22Rv1 (cell line): ENCODE measurements at regions not wholly inside any gene's neighbourhood (a gene's known extent, or its start where the extent isn't known, plus 50 kb on each side); places are given as distances from the start of the nearest gene placed in this dataset.

Experiments
- H3K27ac ChIP-seq: fragments of 450-650 bp; 2 replicates; pipeline ENCODE4 v1.5.1; 2017
- ZFX ChIP-seq: fragments of 450-650 bp; IDR thresholded peaks from 2 replicates; pipeline ENCODE4 v1.6.1; 2017; ENCODE audit warnings: antibody characterized with exemption, borderline replicate concordance
- TF ChIP-seq, protein P1 (sequence below): fragments of 450-650 bp; IDR thresholded peaks from 2 replicates; pipeline ENCODE4 v1.5.1; 2017; ENCODE audit warnings: mild to moderate bottlenecking

GRCh38 chr18:41378598-41378997 is 576.4 kb upstream of the PIK3C3 start:
- no peak for TF ChIP-seq ZFX
- TF ChIP-seq, protein P1, sequence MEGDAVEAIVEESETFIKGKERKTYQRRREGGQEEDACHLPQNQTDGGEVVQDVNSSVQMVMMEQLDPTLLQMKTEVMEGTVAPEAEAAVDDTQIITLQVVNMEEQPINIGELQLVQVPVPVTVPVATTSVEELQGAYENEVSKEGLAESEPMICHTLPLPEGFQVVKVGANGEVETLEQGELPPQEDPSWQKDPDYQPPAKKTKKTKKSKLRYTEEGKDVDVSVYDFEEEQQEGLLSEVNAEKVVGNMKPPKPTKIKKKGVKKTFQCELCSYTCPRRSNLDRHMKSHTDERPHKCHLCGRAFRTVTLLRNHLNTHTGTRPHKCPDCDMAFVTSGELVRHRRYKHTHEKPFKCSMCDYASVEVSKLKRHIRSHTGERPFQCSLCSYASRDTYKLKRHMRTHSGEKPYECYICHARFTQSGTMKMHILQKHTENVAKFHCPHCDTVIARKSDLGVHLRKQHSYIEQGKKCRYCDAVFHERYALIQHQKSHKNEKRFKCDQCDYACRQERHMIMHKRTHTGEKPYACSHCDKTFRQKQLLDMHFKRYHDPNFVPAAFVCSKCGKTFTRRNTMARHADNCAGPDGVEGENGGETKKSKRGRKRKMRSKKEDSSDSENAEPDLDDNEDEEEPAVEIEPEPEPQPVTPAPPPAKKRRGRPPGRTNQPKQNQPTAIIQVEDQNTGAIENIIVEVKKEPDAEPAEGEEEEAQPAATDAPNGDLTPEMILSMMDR, result peak; percentile 26
- no peak overlapping the region for H3K27ac ChIP-seq

GRCh38 chr18:41373612-41374011 is 581.4 kb upstream of the PIK3C3 start:
- H3K27ac ChIP-seq, result no peak overlapping the region
- no peak for TF ChIP-seq ZFX
- TF ChIP-seq, protein P1, result no peak

DNA sequence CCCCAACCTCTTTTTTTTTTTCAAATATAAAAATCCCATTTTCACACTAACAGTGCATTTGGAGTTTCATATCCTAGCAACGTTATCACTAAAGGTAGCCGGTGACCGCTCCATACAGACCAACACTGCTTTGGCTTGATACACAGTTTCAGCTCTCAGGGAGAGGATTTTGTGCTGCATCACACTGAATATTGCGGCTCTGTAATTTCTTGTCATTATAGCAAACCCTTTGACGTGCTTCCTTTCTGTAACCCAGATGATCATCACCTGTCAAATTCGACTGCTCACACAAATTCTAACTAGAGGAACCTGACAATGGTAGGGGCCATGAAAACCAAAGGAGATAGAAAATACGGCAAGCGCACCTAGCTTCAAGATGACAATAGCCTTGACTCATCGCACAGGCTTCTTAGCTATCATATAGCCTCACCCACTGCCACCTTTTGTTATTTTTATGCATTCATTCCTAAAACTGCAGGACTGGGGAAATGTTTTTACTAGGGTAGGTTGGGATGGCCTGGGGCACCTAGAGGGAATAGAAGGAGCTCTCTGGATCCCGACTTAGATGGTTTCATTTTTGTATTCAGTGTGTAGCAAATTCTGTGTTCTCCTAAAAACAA is 582.9 kb upstream of the PIK3C3 start:
- no peak for TF ChIP-seq ZFX
- TF ChIP-seq, protein P1, result no peak
- no peak overlapping the region for H3K27ac ChIP-seq

GRCh38 chr18:41371156-41372045 is 583.6 kb upstream of the PIK3C3 start:
- H3K27ac ChIP-seq, result no peak overlapping the region
- TF ChIP-seq ZFX, result no peak
- TF ChIP-seq, protein P1, result no peak

DNA sequence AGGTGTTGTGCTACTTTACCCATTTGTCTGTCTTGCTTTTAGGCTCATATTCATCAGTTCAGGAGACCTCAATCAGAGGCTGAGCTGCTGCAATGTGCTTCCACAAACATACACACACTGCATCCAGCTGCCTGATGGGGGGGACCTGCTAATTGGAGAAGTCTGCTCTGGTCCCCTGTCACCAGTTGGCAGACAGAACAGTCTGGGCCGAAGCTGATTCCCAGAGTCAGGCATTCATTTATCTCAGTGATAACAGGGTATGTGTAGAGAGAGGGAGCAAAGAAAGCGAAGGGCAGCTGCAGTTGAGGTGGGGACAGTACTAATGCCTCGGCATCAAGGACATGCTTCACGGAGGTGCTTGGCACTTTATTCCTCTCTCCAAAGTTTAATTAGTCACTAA is 584.3 kb upstream of the PIK3C3 start:
- H3K27ac ChIP-seq, result no peak overlapping the region
- TF ChIP-seq, protein P1, result no peak
- no peak for TF ChIP-seq ZFX

DNA sequence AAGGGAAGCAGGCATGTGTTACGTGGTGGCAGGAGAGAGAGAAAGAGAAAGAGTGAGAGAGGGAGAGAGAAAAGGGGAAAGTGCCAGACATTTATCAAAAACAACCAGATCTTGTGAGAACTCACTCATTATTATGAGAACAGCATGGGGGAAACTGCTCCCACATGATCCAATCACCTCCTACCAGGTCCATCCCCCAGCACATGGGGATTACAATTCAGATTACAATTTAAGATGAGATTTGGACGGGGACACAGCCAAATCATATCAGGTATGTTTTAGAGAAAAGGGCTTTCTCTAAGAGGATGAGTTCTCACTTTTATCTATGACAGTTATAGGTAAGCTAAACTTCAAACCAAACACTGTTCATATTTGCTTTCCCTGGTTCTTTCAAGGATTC is 597.3 kb upstream of the PIK3C3 start:
- no peak for TF ChIP-seq ZFX
- TF ChIP-seq, protein P1, result no peak
- no peak overlapping the region for H3K27ac ChIP-seq

- no peak overlapping the region for H3K27ac ChIP-seq
- TF ChIP-seq ZFX, result no peak
- TF ChIP-seq, protein P1, result no peak
Measured at GRCh38 chr18:41353777-41354528, 601.1 kb upstream of the PIK3C3 start.
